Activated CD4-positive, alpha-beta T cell treated with anti-CD3 and anti-CD28 coated beads, Interleukin-10, Interleukin-2, amounts not matched to agents 100 ng/mL and 50 ng/mL, durations not matched to agents 16 hours and 8 hours (primary cell): ENCODE measurements at regions not wholly inside any gene's neighbourhood (a gene's known extent, or its start where the extent isn't known, plus 50 kb on each side); places are given as distances from the start of the nearest gene placed in this dataset.

Experiments
- DNase-seq: peaks from one replicate; pipeline ENCODE4 v3.0.0-alpha.2; 2020

- no peak for DNase-seq
Measured at GRCh38 chr4:182969651-182970279, 52.6 kb upstream of the DCTD start.

- no peak for DNase-seq
Measured at GRCh38 chr4:182968917-182969650, 51.9 kb upstream of the DCTD start.

GRCh38 chr4:182967403-182967802, 50.2 kb upstream of the DCTD start:
- no peak for DNase-seq
